IMR-90 (cell line): ENCODE measurements at regions not wholly inside any gene's neighbourhood (a gene's known extent, or its start where the extent isn't known, plus 50 kb on each side); places are given as distances from the start of the nearest gene placed in this dataset.

ENCODE experiments used
- ATAC-seq: fragments of 200-7000 bp; cut with Tn5 transposase; 2 replicates; pipeline ENCODE4 v1.9.1; 2020; ENCODE audit warnings: low read depth, mild to moderate bottlenecking, moderate library complexity
- BruUV-seq: library from RNA; stranded (reverse); fragments of 400-500 nt; replicated peaks from 2 replicates; lab custom pipeline; 2021; lab: Mats Ljungman, UMichigan
- CTCF ChIA-PET: fragments of 300-600 bp; formaldehyde crosslinking; extraction: SDS; loops from one replicate; lab custom pipeline; 2021; ENCODE audit warnings: antibody characterized with exemption; lab: Yijun Ruan, JAX
- POLR2A ChIA-PET: fragments of 300-600 bp; sonication (Branson Sonifier 250); formaldehyde crosslinking; loops from one replicate; lab custom pipeline; 2022; ENCODE audit warnings: antibody characterized with exemption; ENCODE audit not compliant: unreplicated experiment; lab: Charles Lee
- DNase-seq: peaks from one replicate; pipeline ENCODE4 v3.0.0; 2013
- H2AFZ ChIP-seq: replicated peaks from 2 replicates; pipeline ENCODE3; 2013; ENCODE audit warnings: low read length, mild to moderate bottlenecking; ENCODE audit not compliant: poor library complexity
- H2AK5ac ChIP-seq: 2 replicates; pipeline ENCODE4 v1.6.1; 2013; ENCODE audit warnings: low read depth, low read length, inconsistent platforms
- H2AK9ac ChIP-seq: replicated peaks from 2 replicates; pipeline ENCODE3; 2013; ENCODE audit warnings: mild to moderate bottlenecking, low read depth, low read length, moderate library complexity; ENCODE audit not compliant: poor library complexity
- H2BK120ac ChIP-seq: 2 replicates; pipeline ENCODE4 v1.6.1; 2013; ENCODE audit warnings: low read depth, low read length, inconsistent platforms
- H2BK15ac ChIP-seq: 3 replicates; pipeline ENCODE4 v1.6.1; 2013; ENCODE audit warnings: low read depth, low read length, inconsistent platforms
- H2BK20ac ChIP-seq: 2 replicates; pipeline ENCODE4 v1.6.1; 2013; ENCODE audit warnings: low read depth, mild to moderate bottlenecking, inconsistent platforms, low read length, moderate library complexity
- H2BK5ac ChIP-seq: 2 replicates; pipeline ENCODE4 v1.6.1; 2013; ENCODE audit warnings: mild to moderate bottlenecking, low read depth, low read length, inconsistent platforms; ENCODE audit not compliant: poor library complexity, severe bottlenecking
- H3K14ac ChIP-seq: replicated peaks from 2 replicates; pipeline ENCODE4 v1.6.1; 2013; ENCODE audit warnings: low read depth, low read length, inconsistent platforms
- H3K18ac ChIP-seq: 2 replicates; pipeline ENCODE4 v1.6.1; 2013; ENCODE audit warnings: low read depth, low read length, control low read depth
- H3K23ac ChIP-seq: 2 replicates; pipeline ENCODE4 v1.6.1; 2013; ENCODE audit warnings: low read depth, low read length, inconsistent platforms
- H3K27ac ChIP-seq: 2 replicates; pipeline ENCODE4 v1.5.1; 2013; ENCODE audit warnings: mild to moderate bottlenecking, control low read depth, low read length; ENCODE audit not compliant: insufficient read depth
- H3K27me3 ChIP-seq: 2 replicates; pipeline ENCODE4 v1.6.1; 2013; ENCODE audit warnings: low read length; ENCODE audit not compliant: control insufficient read depth, insufficient read depth
- H3K36me3 ChIP-seq: 2 replicates; pipeline ENCODE4 v1.6.1; 2013; ENCODE audit warnings: low read length, mixed read lengths; ENCODE audit not compliant: control insufficient read depth, insufficient read depth
- H3K4ac ChIP-seq: 2 replicates; pipeline ENCODE4 v1.6.1; 2013; ENCODE audit warnings: low read depth, low read length, inconsistent platforms
- H3K4me1 ChIP-seq: 2 replicates; pipeline ENCODE4 v1.6.1; 2013; ENCODE audit warnings: low read length, mixed read lengths; ENCODE audit not compliant: control insufficient read depth, insufficient read depth
- H3K4me2 ChIP-seq: 2 replicates; pipeline ENCODE4 v1.6.1; 2013; ENCODE audit warnings: low read depth, mild to moderate bottlenecking, control low read depth, low read length, moderate library complexity
- H3K4me3 ChIP-seq: 2 replicates; pipeline ENCODE4 v1.5.1; 2013; ENCODE audit warnings: low read depth, mild to moderate bottlenecking, control low read depth, low read length, moderate library complexity; ENCODE audit not compliant: insufficient read depth
- H3K56ac ChIP-seq: 2 replicates; pipeline ENCODE4 v1.6.1; 2013; ENCODE audit warnings: low read length, inconsistent platforms; ENCODE audit not compliant: insufficient read depth; ENCODE audit errors: extremely low read depth
- H3K79me1 ChIP-seq, 2 experiments: 2 replicates each; pipeline ENCODE4 v1.6.1; 2013; ENCODE audit warnings: low read length in 2 of 2, inconsistent platforms in 1 of 2, low read depth in 1 of 2
- H3K9ac ChIP-seq: 2 replicates; pipeline ENCODE4 v1.6.1; 2013; ENCODE audit warnings: low read depth, low read length, control low read depth
- H3K9me1 ChIP-seq: 2 replicates; pipeline ENCODE4 v1.6.1; 2013; ENCODE audit warnings: low read length, inconsistent platforms; ENCODE audit not compliant: insufficient read depth
- H3K9me3 ChIP-seq: 2 replicates; pipeline ENCODE4 v1.6.1; 2013; ENCODE audit warnings: low read length; ENCODE audit not compliant: control insufficient read depth, insufficient read depth
- H4K20me1 ChIP-seq: 2 replicates; pipeline ENCODE4 v1.6.1; 2013; ENCODE audit warnings: low read length, inconsistent platforms; ENCODE audit not compliant: insufficient read depth
- H4K5ac ChIP-seq: 2 replicates; pipeline ENCODE4 v1.6.1; 2013; ENCODE audit warnings: mild to moderate bottlenecking, low read depth, low read length, control low read depth
- H4K8ac ChIP-seq, 2 experiments: 2 replicates each; pipeline ENCODE4 v1.6.1; 2013; ENCODE audit warnings: low read depth in 2 of 2, low read length in 2 of 2, control low read depth in 1 of 2, inconsistent platforms in 1 of 2
- H4K91ac ChIP-seq: 2 replicates; pipeline ENCODE4 v1.6.1; 2013; ENCODE audit warnings: low read depth, low read length, inconsistent platforms; ENCODE audit not compliant: insufficient read depth
- BHLHE40 ChIP-seq: fragments of 150-350 bp; IDR thresholded peaks from 2 replicates; pipeline ENCODE4 v1.6.1; 2016; ENCODE audit warnings: mild to moderate bottlenecking, low read depth, low read length
- CEBPB ChIP-seq: IDR thresholded peaks from 2 replicates; pipeline ENCODE4 v1.6.1; 2012; ENCODE audit warnings: low read depth, low read length, improper control_type of control experiment
- MAFK ChIP-seq: IDR thresholded peaks from 2 replicates; pipeline ENCODE4 v1.6.1; 2012; ENCODE audit warnings: low read depth, low read length, improper control_type of control experiment
- MAZ ChIP-seq: IDR thresholded peaks from 2 replicates; pipeline ENCODE4 v1.6.1; 2012; ENCODE audit warnings: low read depth, mild to moderate bottlenecking, low read length, improper control_type of control experiment, moderate library complexity, borderline replicate concordance
- NFE2L2 ChIP-seq: fragments of 150-350 bp; IDR thresholded peaks from 2 replicates; pipeline ENCODE4 v1.6.1; 2016; ENCODE audit warnings: low read depth, mild to moderate bottlenecking, low read length
- POLR2A ChIP-seq: IDR thresholded peaks from 2 replicates; pipeline ENCODE4 v1.6.1; 2012; ENCODE audit warnings: mild to moderate bottlenecking, low read depth, low read length
- RAD21 ChIP-seq: IDR thresholded peaks from 2 replicates; pipeline ENCODE4 v1.6.1; 2012; ENCODE audit warnings: low read length, improper control_type of control experiment
- RCOR1 ChIP-seq: IDR thresholded peaks from 2 replicates; pipeline ENCODE4 v1.6.1; 2012; ENCODE audit warnings: mild to moderate bottlenecking, low read length, improper control_type of control experiment; ENCODE audit not compliant: insufficient replicate concordance
- RFX5 ChIP-seq: IDR thresholded peaks from 2 replicates; pipeline ENCODE4 v1.8.0; 2012; ENCODE audit warnings: low read depth, mild to moderate bottlenecking, low read length, moderate library complexity
- SMC3 ChIP-seq: fragments of 150-350 bp; IDR thresholded peaks from 2 replicates; pipeline ENCODE4 v1.6.1; 2016; ENCODE audit warnings: low read depth, mild to moderate bottlenecking, antibody characterized with exemption, low read length, moderate library complexity
- WGBS, 2 experiments: methylation state at CpG; one replicate each; pipeline versions ENCODE4 v1.1.5 to v1.1.7; 2013; ENCODE audit warnings: missing lambda C conversion rate in 2 of 2; ENCODE audit not compliant: insufficient read length in 1 of 2; ENCODE audit errors: extremely low coverage in 2 of 2; 5-methylcytosine and 5-hydroxymethylcytosine counted together
- dilution Hi-C: fragments of 300-500 bp; cut with HindIII; formaldehyde crosslinking; loops from one replicate; pipeline ENCODE4 v1.14.3; 2018; ENCODE audit warnings: low sequenced_read_pairs; ENCODE audit not compliant: unreplicated experiment
- in situ Hi-C: fragments of 300-500 bp; cut with MboI; formaldehyde crosslinking; loops from 3 replicates; pipeline ENCODE4 v1.14.3; 2019; ENCODE audit warnings: low sequenced_read_pairs, inconsistent platforms, mixed read lengths
- intact Hi-C: fragments of 100-400 bp; cut with micrococcal nuclease; formaldehyde crosslinking; loops from 2 replicates; pipeline ENCODE4 v1.10.0; 2022
- TF ChIP-seq, protein P1 (sequence below): fragments of 150-350 bp; IDR thresholded peaks from 2 replicates; pipeline ENCODE4 v1.6.1; 2017; ENCODE audit warnings: mild to moderate bottlenecking, antibody characterized with exemption, low read length, low read depth

DNA sequence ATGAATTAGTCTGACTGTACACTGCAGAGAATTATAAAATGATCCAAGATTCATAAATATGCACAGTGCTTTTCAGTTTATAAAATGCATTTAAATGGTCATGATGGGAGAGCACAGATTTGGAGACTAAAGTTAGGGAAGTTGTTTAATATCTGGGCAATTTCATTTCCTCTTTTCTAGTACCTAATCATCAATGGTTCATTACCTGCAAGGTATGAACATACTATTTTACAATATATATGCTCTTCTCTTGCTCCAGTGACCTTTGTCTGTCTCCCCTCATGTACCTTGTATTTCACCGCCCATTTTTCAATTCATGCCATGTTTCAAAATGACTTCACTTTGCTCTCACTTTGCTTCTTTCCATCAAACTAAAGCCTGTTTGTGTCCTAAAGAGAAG lies 114.5 kb downstream of the SUCNR1 start:
- no peak overlapping the region for H4K91ac ChIP-seq
- CTCF ChIA-PET: no interaction called here
- H3K14ac ChIP-seq: no peak overlapping the region
- H3K4me1 ChIP-seq: no peaks in the 10 kb centered on the region
- no peak overlapping the region for H3K27ac ChIP-seq
- H3K36me3 ChIP-seq: no peaks in the 10 kb centered on the region
- no peak overlapping the region for H3K23ac ChIP-seq
- no peak overlapping the region for H2AK5ac ChIP-seq
- H3K9me1 ChIP-seq: no peaks in the 10 kb centered on the region
- H3K9ac ChIP-seq: no peak overlapping the region
- H4K8ac ChIP-seq: no peak overlapping the region
- H3K9me3 ChIP-seq: no peaks in the 10 kb centered on the region
- no peak overlapping the region for H2BK20ac ChIP-seq
- H2BK15ac ChIP-seq: no peak overlapping the region
- no peak overlapping the region for H2AFZ ChIP-seq
- TF ChIP-seq, protein P1, sequence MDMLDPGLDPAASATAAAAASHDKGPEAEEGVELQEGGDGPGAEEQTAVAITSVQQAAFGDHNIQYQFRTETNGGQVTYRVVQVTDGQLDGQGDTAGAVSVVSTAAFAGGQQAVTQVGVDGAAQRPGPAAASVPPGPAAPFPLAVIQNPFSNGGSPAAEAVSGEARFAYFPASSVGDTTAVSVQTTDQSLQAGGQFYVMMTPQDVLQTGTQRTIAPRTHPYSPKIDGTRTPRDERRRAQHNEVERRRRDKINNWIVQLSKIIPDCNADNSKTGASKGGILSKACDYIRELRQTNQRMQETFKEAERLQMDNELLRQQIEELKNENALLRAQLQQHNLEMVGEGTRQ: no peak
- TF ChIP-seq BHLHE40: no peak
- no peak for TF ChIP-seq MAZ
- TF ChIP-seq CEBPB: no peak
- no peak for TF ChIP-seq SMC3
- TF ChIP-seq RFX5: no peak
- no peak for TF ChIP-seq RAD21
- no peak for TF ChIP-seq RCOR1
- no peak for TF ChIP-seq MAFK
- no peak for TF ChIP-seq NFE2L2
- no peak for TF ChIP-seq POLR2A
- no peak for ATAC-seq
- H3K4me2 ChIP-seq: no peak overlapping the region
- H3K79me1 ChIP-seq: no peaks in the 10 kb centered on the region
- intact Hi-C loops (no loop called here), in situ Hi-C loops (no loop called here), dilution Hi-C loops (no loop called here)
- H3K56ac ChIP-seq: no peak overlapping the region
- no peak overlapping the region for H2BK5ac ChIP-seq
- H3K27me3 ChIP-seq: no peaks in the 10 kb centered on the region
- no peaks in the 10 kb centered on the region for H4K20me1 ChIP-seq
- no peak overlapping the region for H3K18ac ChIP-seq
- no TSS peak for BruUV-seq
- POLR2A ChIA-PET: no interaction called here
- no peak overlapping the region for H3K4me3 ChIP-seq
- DNase-seq: no peak
- 100% methylated on average over 1 of the region's 1 CpG; no CpG with 5 or more reads in 1 of the 2 experiments for WGBS, 2 experiments
- H4K5ac ChIP-seq: no peak overlapping the region
- no peak overlapping the region for H3K4ac ChIP-seq
- H2BK120ac ChIP-seq: no peak overlapping the region
- no peak overlapping the region for H2AK9ac ChIP-seq
